Activated T-cell treated with anti-CD3 and anti-CD28 coated beads, Interleukin-2, amount 50 U/mL, for 4 hours (primary cell): ENCODE measurements at regions not wholly inside any gene's neighbourhood (a gene's known extent, or its start where the extent isn't known, plus 50 kb on each side); places are given as distances from the start of the nearest gene placed in this dataset.
"Not testable (repeated sequence)": the region's sequence is repeated elsewhere in the genome, so short reads cannot be mapped to it uniquely, and the experiment has no call there.

Experiments used
- ATAC-seq, 2 donors: fragments of 200-7000 bp; cut with Tn5 transposase; one replicate each; pipeline ENCODE4 v1.10.0; 2021
- DNase-seq: peaks from one replicate; pipeline ENCODE4 v3.0.0-alpha.2; 2020
- H3K27me3 Mint-ChIP-seq: one replicate; pipeline ENCODE4 v1.8.0; 2021; ENCODE audit warnings: low read depth, mixed read lengths
- H3K36me3 Mint-ChIP-seq: one replicate; pipeline ENCODE4 v1.8.0; 2022; ENCODE audit warnings: mixed read lengths; ENCODE audit not compliant: insufficient read depth
- H3K4me1 Mint-ChIP-seq: one replicate; pipeline ENCODE4 v1.8.0; 2021; ENCODE audit warnings: low read depth, mixed read lengths
- H3K4me3 Mint-ChIP-seq: one replicate; pipeline ENCODE4 v1.8.0; 2021; ENCODE audit warnings: mild to moderate bottlenecking, moderate library complexity, mixed read lengths
- H3K9me3 Mint-ChIP-seq: one replicate; pipeline ENCODE4 v1.8.0; 2021; ENCODE audit warnings: mixed read lengths

DNA sequence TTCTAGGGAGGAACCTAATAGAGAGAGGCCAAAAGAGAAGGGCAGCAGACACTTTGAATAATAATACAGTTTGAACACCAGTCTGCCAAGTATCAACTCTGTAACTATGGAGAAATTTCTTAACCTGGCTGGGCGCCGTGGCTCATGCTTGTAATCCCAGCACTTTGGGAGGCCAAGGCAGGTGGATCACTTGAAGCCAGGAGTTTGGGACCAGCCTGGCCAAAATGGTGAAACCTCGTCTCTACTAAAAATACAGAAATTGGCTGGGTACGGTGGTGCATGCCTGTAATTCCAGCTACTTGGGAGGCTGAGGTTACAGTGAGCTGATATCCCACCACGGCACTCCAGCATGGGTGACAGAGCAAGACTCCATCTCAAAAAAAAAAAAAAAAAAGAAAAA lies 663.9 kb downstream of the LMO4 start:
- H3K4me3 Mint-ChIP-seq, H3K4me1 Mint-ChIP-seq, H3K27me3 Mint-ChIP-seq, H3K36me3 Mint-ChIP-seq, ATAC-seq, H3K9me3 Mint-ChIP-seq, DNase-seq: not testable (repeated sequence)

DNA sequence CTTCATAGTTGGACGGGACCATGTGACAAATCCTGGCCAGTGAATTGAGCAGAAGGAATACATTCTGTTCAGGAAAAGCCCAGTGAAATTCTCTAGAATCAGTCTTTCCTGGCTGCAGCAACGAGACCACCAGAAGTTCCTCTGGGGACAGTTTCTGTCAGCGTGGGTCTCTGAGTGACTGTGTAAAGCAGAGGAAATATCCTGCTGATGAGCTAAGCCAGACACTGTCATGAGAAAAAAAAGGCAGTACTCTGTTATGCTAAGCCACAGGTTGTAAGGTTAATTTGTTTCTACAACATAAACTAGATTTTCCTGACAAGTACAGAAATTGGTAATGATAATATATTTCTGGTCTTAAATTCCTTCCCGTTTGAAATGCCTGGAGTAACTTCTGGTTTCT lies 664.4 kb downstream of the LMO4 start:
- Mint-ChIP-seq H3K36me3 (no peaks in the 10 kb centered on the region), H3K4me1 (no peaks in the 10 kb centered on the region), H3K4me3 (no peak overlapping the region), H3K27me3 (no peaks in the 10 kb centered on the region), H3K9me3 (no peaks in the 10 kb centered on the region)
- DNase-seq (no peak), ATAC-seq (no peak)

DNA sequence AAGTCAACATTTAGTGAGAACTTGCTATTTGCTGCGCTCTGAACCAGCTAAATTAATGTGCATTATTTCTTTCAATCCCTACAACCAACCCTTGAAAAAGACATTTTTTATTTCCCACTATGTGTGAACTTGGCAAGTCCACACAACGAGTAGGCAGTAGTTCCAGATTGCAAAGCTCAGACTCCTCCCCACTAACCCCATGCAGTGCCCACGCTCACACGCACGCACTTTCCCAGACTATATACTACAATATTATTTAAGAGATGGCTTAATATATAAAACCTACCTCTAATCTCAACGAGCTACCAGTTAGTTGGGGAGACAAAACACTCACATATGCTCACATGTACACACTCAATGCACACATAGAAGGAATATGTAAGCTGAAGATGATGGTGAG lies 671.2 kb downstream of the LMO4 start:
- Mint-ChIP-seq H3K4me1 (no peaks in the 10 kb centered on the region), H3K9me3 (no peaks in the 10 kb centered on the region), H3K36me3 (no peaks in the 10 kb centered on the region), H3K27me3 (peaks cover 3% of the 10 kb centered on the region), H3K4me3 (no peak overlapping the region)
- DNase-seq = no peak
- ATAC-seq = no peak

DNA sequence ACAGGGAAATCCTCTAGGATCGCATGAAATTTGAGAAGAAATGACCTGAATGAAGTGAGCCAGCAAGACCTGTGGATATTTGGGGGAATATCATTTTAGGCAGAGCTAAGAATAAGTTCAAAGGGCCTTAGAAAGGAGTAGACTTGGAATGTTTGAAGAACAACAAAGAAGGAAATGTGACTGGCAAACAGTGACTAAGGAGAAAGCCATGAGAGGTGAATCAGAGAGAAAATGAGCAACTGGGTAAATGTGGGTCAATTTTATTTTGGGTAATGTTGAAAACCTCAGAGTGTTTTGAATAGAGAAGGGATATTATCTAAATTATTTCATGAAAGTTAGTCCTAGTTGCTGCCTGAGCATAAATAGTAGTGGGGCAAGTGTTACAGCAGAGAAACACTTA lies 672.8 kb downstream of the LMO4 start:
- no peaks in the 10 kb centered on the region for H3K9me3 Mint-ChIP-seq
- H3K36me3 Mint-ChIP-seq = no peaks in the 10 kb centered on the region
- no peak overlapping the region for H3K4me3 Mint-ChIP-seq
- H3K4me1 Mint-ChIP-seq = no peaks in the 10 kb centered on the region
- H3K27me3 Mint-ChIP-seq = peaks cover 3% of the 10 kb centered on the region
- ATAC-seq (no peak), DNase-seq (no peak)

DNA sequence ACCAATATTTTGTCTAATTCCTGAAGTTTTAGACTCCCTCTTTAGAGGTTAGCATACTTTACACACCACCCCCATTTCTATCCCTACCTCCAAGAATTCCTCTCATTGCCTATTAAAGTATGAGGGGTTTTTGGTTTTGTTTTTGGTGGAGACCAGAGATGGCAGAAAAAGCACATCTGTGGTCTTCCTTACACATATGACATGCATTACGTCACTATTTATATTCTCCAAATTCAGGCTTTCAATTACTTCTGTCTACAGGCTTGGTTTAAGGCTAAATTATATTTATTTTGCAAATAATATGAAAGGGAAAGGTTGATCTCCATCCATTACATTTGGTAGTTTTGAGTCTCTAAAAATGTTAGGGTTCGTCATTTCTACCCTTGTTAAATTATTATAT lies 674.6 kb downstream of the LMO4 start:
- ATAC-seq (no peak), DNase-seq (no peak)
- Mint-ChIP-seq H3K4me1 (no peaks in the 10 kb centered on the region), H3K9me3 (no peaks in the 10 kb centered on the region), H3K4me3 (no peak overlapping the region), H3K36me3 (no peaks in the 10 kb centered on the region), H3K27me3 (peaks cover 3% of the 10 kb centered on the region)

DNA sequence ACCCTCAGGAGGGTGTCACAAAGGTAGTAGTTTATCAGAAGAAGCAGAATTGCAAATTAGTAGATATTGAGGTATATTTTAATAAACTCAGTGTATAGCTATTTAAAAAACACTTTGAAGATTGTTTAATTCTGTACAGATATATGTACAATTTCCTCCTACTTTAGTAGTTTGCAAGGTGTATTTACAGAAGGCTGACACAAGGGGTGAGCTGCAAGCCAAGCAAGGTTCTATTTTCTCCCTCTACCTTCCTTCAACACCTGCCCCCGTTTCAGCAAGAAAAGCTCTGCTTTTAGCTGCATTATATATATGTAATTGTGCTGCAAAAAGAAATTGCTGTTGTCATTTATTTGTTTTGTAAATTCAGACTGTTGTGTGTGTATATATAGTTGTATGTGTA lies 674.2 kb upstream of the PKN2 start:
- no peaks in the 10 kb centered on the region for H3K4me1 Mint-ChIP-seq
- H3K4me3 Mint-ChIP-seq = no peak overlapping the region
- ATAC-seq (no peak), DNase-seq (no peak)
- no peaks in the 10 kb centered on the region for H3K36me3 Mint-ChIP-seq
- H3K27me3 Mint-ChIP-seq = peaks cover 3% of the 10 kb centered on the region
- no peaks in the 10 kb centered on the region for H3K9me3 Mint-ChIP-seq

DNA sequence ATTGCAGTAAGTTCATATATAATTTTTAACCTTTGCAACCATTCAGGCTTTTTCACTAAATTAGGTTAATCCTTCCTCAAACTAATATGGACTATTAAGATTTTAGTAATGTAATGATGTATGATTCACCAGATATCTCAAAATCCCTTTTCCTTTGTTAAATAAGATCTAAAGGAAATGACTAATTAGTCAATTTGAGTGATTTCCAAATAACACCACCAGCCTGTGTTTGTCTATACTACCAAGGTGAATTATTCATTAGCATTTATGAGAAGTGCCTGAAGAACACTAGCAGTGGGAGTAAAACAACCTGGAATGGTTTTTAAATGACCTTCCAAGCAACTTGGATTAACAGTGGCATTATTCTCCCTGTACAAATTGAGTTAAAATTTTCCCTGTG lies 670.6 kb upstream of the PKN2 start:
- Mint-ChIP-seq H3K4me1 (no peaks in the 10 kb centered on the region), H3K36me3 (no peaks in the 10 kb centered on the region), H3K27me3 (peaks cover 3% of the 10 kb centered on the region), H3K9me3 (no peaks in the 10 kb centered on the region), H3K4me3 (no peak overlapping the region)
- no peak for DNase-seq
- no peak for ATAC-seq

DNA sequence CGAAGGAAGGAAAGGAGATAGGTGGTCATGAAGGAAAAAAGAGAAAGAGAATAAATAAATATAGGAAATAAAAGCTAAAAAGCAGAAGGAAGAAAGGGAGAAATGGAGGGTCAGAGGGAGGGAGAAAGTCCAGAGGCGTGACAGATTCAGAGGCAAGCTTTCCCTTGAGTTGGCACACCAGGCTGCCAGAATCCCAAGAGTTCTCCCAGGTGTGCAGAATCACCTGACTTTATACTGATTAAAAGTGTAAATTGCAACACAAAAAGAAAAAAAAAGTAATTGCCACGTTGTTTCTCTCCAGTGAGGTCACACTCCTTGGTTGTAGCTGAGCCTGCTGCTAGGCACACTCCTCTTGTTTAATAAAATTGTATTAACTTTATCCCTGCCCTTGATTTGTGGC lies 669.9 kb upstream of the PKN2 start:
- ATAC-seq (no peak), DNase-seq (no peak)
- H3K4me3 Mint-ChIP-seq = no peak overlapping the region
- H3K36me3 Mint-ChIP-seq = no peaks in the 10 kb centered on the region
- no peaks in the 10 kb centered on the region for H3K9me3 Mint-ChIP-seq
- peaks cover 3% of the 10 kb centered on the region for H3K27me3 Mint-ChIP-seq
- H3K4me1 Mint-ChIP-seq = no peaks in the 10 kb centered on the region

DNA sequence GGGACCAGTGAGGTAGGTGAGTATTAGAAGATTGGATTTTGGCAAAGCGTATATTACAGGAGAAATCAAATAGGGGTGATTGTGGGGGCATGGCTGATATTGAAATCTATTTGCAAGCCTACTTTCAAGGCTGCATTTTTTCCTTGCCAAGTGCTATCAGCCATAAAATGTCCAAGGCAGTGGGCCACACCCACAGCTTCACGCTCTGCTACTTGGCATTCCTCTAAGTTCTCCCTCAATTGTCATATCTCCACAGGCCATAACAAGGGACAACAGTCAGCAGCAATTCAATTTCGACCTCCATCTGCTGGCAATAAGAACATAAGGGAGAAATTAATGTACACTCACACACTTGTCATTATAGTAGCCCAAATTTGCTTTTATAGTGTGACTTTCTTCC lies 667.1 kb upstream of the PKN2 start:
- H3K36me3 Mint-ChIP-seq = no peaks in the 10 kb centered on the region
- ATAC-seq (no peak), DNase-seq (no peak)
- no peak overlapping the region for H3K4me3 Mint-ChIP-seq
- H3K9me3 Mint-ChIP-seq = no peaks in the 10 kb centered on the region
- H3K4me1 Mint-ChIP-seq = no peaks in the 10 kb centered on the region
- no peaks in the 10 kb centered on the region for H3K27me3 Mint-ChIP-seq

DNA sequence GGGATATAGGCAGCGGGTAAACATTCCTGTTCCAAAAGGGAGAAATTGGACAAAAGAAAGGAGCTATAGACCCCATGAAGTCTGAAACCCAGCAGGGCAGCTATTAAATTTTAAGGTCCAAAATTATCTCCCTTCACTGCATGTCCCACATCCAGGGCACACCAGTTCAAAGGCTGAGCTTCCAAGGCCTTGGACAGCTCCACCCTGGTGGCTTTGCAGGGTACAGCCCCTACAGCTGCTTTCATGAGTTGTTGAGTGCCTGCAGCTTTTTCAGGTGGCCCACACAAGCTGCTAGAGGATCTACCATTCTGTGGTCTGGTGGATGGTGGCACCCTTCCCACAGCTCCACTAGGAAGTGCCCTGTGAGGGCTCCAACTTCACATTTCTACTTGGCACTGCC lies 662.5 kb upstream of the PKN2 start:
- no peaks in the 10 kb centered on the region for H3K4me1 Mint-ChIP-seq
- peaks cover 3% of the 10 kb centered on the region for H3K27me3 Mint-ChIP-seq
- H3K4me3 Mint-ChIP-seq = no peak overlapping the region
- H3K9me3 Mint-ChIP-seq = no peaks in the 10 kb centered on the region
- no peaks in the 10 kb centered on the region for H3K36me3 Mint-ChIP-seq
- ATAC-seq = no peak
- no peak for DNase-seq

DNA sequence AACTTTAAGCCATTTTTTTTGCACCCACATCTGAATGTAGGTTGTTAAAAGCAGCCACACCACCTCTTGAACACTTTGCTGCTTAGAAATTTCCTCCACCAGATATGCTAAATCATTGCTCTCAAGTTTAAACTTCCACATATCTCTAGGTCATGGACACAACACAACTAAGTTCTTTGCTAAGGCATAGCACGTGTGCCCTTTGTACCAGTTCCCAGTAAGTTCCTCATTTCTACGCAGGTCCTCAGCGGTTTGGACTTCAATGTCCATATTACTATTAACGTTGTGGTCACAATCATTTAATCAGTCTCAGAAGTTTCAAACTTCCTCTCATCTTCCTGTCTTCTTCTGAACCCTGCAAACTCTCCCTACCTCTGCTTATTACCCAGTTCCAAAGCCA lies 661.6 kb upstream of the PKN2 start:
- no peaks in the 10 kb centered on the region for H3K4me1 Mint-ChIP-seq
- no peaks in the 10 kb centered on the region for H3K36me3 Mint-ChIP-seq
- no peaks in the 10 kb centered on the region for H3K9me3 Mint-ChIP-seq
- DNase-seq (no peak), ATAC-seq (no peak)
- no peak overlapping the region for H3K4me3 Mint-ChIP-seq
- H3K27me3 Mint-ChIP-seq = peaks cover 3% of the 10 kb centered on the region

DNA sequence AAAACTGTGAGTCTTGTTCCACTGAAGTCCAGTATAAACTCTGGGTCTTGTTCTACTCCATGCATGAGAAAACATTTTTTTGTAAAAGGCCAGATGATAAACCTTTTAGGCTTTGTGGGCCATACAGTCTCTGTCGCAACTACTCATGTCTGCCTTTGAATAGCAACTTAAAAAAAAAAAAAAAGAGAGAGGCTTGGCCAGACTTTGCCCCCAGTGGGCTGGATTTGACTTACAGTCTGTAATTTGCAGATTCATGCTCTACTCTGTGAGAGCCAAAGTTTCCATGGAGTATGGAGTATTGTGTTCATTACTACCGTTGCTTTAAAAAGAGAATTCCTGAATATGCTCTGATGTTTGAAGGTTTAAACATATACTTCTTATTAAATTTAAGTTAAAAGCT lies 654.9 kb upstream of the PKN2 start:
- H3K4me3 Mint-ChIP-seq = no peak overlapping the region
- H3K27me3 Mint-ChIP-seq = peaks cover 5% of the 10 kb centered on the region
- no peaks in the 10 kb centered on the region for H3K4me1 Mint-ChIP-seq
- no peaks in the 10 kb centered on the region for H3K9me3 Mint-ChIP-seq
- no peaks in the 10 kb centered on the region for H3K36me3 Mint-ChIP-seq
- ATAC-seq (no peak), DNase-seq (no peak)

DNA sequence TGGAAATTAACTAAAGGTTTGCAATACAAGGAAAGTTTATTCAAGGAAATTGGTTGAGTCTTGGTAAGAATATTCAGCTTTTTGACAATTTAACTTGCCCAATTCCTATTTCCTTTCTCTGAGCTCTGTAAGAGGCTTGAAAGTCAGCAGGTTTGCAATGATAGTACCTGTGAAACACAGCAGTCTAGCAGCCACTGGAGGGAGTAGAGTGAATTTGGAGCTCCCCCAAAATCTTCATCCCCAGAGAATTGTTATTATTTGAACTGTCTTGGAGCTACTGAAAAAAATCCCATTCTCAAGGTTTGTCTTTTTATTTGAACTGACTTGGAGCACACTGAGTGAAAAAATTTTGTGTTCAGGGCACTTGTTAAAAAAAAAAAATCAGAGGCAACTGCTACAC lies 654.2 kb upstream of the PKN2 start:
- Mint-ChIP-seq H3K9me3 (no peaks in the 10 kb centered on the region), H3K4me1 (no peaks in the 10 kb centered on the region), H3K4me3 (no peak overlapping the region), H3K27me3 (peaks cover 2% of the 10 kb centered on the region), H3K36me3 (no peaks in the 10 kb centered on the region)
- DNase-seq (no peak), ATAC-seq (no peak)

DNA sequence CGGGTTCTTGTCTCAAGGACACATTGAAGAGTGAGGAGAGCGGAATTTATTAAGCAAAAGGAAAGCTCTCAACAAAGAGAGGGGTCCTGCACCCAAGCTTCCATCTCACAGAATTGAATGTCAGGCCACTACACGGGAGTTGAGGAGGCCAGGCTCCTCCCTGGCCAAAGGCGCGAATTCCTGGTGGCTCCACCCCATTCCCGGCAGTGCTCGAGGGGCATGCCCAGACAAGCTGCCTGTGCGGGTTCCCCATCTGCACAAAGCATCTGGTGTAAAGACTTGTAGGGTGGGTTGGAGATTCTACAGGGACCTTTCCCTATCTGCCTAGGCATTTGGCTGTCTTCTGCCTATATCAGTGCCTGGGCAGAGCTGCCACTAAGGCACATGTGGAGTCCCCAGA lies 648.5 kb upstream of the PKN2 start:
- no peaks in the 10 kb centered on the region for H3K4me1 Mint-ChIP-seq
- ATAC-seq (no peak), DNase-seq (no peak)
- H3K9me3 Mint-ChIP-seq = peaks cover 24% of the 10 kb centered on the region
- H3K4me3 Mint-ChIP-seq = no peak overlapping the region
- no peaks in the 10 kb centered on the region for H3K36me3 Mint-ChIP-seq
- H3K27me3 Mint-ChIP-seq = no peaks in the 10 kb centered on the region

DNA sequence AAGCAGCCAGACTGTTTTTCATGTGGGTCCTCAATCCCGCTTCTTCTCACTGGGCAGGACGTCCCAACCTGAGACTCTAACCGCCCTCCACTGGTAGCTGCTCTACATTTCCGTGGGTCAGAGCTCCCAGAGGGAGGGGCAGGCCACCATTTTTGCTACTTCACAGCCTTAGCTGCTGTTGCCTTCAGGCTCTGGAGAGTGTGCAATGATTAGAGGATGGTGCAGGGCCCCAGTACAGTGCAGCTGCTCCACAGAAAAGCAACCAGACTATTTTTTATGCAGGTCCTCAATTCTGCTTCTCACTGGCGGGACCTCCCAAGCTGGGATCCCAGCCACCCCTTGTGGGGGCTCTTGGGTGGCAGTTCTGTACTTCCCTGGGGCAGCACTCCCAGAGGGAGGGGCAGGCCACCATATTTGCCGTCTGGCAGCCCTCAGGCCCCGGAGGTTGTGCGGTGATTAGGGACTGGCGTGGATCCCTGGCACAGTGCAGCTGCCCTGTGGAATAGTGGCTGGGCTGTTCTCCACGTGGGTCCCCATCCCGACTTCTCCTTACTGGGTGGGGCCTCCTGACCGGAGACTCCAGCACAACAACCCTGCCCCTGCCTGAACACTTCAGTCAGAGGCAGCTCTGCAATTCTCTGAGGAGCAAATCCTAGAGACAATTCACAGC lies 647.6 kb upstream of the PKN2 start:
- Mint-ChIP-seq H3K36me3 (no peaks in the 10 kb centered on the region), H3K4me3 (no peak overlapping the region), H3K4me1 (no peaks in the 10 kb centered on the region), H3K27me3 (no peaks in the 10 kb centered on the region), H3K9me3 (peaks cover 26% of the 10 kb centered on the region)
- ATAC-seq = no peak
- no peak for DNase-seq

DNA sequence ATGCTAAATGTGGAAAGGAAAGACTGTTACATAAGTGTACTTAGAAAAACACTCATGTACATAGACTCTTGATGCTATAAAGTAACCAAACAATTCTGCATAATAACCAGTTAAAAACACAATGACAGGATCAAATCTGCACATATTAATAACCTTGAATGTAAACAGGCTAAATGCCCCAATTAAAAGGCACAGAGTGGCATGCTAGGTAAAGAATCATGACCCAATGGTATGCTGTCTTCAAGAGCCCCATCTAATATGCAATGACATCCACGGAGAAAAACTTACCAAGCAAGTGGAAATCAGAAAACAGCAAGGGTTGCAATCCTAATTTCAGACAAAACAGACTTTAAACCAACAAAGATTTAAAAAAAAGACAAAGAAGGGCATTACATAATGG lies 644.8 kb upstream of the PKN2 start:
- H3K4me1 Mint-ChIP-seq = no peaks in the 10 kb centered on the region

More for the DNA sequence above, 644.8 kb upstream of the PKN2 start:
- DNase-seq (no peak), ATAC-seq (no peak)
- peaks cover 26% of the 10 kb centered on the region for H3K9me3 Mint-ChIP-seq
- no peak overlapping the region for H3K4me3 Mint-ChIP-seq
- no peaks in the 10 kb centered on the region for H3K36me3 Mint-ChIP-seq
- no peaks in the 10 kb centered on the region for H3K27me3 Mint-ChIP-seq
